ENCODE measurements at regions not wholly inside any gene's neighbourhood (a gene's known extent, or its start where the extent isn't known, plus 50 kb on each side); places are given as distances from the start of the nearest gene placed in this dataset.
A peak's percentile ranks its signal among the peaks of the same experiment; 100 is the strongest.

GRCh38 chr3:105585-105984 is 91.0 kb upstream of the CHL1 start:
- no peak overlapping the region for H3K27ac ChIP-seq (ENCODE audit: low read depth in 1 of 3, low read length in 2 of 3)
- DNase-seq (no peak), FAIRE-seq (no peak)
- WGBS, 3 donors, result 64 to 66% (median 64%) methylated on average over 5 of the region's 5 CpGs
- no peaks in the 10 kb centered on the region for H3K9me3 ChIP-seq (ENCODE audit: control insufficient read depth in 2 of 2, insufficient read depth in 1 of 2, low read depth in 1 of 2, low read length in 1 of 2)
- H3K4me3 ChIP-seq (ENCODE audit: low read depth in 1 of 3, low read length in 3 of 3), result no peak overlapping the region
- H3K4me1 ChIP-seq (ENCODE audit: control insufficient read depth in 3 of 3, insufficient read depth in 2 of 3, low read depth in 1 of 3, low read length in 2 of 3), result no peaks in the 10 kb centered on the region
- H3K27me3 ChIP-seq (ENCODE audit: control insufficient read depth in 3 of 3, insufficient read depth in 3 of 3, low read length in 3 of 3), result no peaks in the 10 kb centered on the region
- H3K36me3 ChIP-seq (ENCODE audit: control insufficient read depth in 3 of 3, insufficient read depth in 2 of 3, low read depth in 1 of 3, low read length in 3 of 3), result no peaks in the 10 kb centered on the region

DNA sequence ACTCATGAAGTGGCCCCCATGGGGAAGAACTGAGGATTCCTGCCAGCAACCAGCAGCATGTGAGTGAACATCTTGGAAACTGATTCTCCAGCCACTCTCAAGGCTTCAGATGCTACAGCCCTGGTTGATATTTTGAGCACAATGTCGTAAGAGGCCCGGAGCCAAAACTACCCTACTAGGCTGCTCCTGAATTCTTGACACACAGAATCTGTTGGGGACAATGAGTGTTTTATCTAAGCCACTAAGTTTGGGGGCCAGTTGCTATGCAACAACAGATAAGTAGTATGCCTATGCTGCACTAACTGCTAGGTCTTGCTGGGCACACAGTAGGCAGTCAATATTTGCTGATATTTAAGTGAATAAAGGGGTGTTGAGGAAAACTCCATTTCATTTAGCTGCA is 89.9 kb upstream of the CHL1 start:
- 82 to 88% (median 87%) methylated on average over 2 of the region's 2 CpGs for WGBS, 3 donors
- DNase-seq, result no peak
- Histone ChIP-seq H3K36me3 (ENCODE audit: control insufficient read depth in 3 of 3, insufficient read depth in 2 of 3, low read depth in 1 of 3, low read length in 3 of 3) (no peaks in the 10 kb centered on the region), H3K27ac (ENCODE audit: low read depth in 1 of 3, low read length in 2 of 3) (no peak overlapping the region), H3K27me3 (ENCODE audit: control insufficient read depth in 3 of 3, insufficient read depth in 3 of 3, low read length in 3 of 3) (no peaks in the 10 kb centered on the region), H3K4me3 (ENCODE audit: low read depth in 1 of 3, low read length in 3 of 3) (no peak overlapping the region), H3K9me3 (ENCODE audit: control insufficient read depth in 2 of 2, insufficient read depth in 1 of 2, low read depth in 1 of 2, low read length in 1 of 2) (no peaks in the 10 kb centered on the region), H3K4me1 (ENCODE audit: control insufficient read depth in 3 of 3, insufficient read depth in 2 of 3, low read depth in 1 of 3, low read length in 2 of 3) (no peaks in the 10 kb centered on the region)
- FAIRE-seq, result no peak

DNA sequence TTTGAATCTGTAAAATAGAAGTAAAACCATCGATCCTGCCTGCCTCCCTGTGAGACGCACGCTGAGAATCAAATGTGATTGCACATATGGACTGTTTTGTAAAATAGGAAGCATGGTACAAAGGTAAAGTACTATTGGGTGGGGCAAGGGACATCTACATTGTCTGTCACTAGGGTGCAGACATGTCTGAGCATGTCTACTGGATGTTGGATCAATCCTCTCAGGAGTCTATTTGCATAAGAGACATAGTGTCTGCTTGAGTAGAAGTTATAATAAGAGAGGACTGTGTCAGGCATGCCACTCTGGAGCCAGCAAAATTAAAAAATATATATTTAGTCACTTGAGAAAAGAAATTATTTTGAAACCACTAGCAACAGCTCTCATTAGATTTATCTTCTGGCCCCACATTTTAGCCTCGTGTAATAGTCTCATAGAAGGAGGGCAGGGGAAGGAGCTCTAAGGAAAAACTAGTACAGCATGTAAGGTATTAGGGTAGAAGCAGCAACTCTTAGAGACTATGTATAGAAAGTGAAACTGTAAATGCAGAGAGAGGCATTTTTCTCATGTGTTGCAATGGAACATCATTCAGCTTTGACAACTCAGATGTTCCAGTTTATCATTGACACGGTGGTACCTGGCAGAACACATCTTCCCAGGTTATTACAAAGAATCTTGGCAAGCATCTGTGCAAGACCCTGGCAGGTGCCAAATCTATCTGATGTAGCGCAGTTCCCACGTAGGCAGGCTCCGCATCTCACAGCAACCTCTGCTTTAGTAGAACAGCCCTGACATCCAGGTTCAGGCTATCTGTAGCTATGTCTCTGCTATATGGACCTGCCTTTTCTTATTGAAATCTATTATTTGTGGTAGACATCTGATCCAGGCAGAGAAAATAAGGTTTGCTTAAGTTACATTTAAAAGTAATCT is 85.2 kb upstream of the CHL1 start:
- WGBS, 3 donors, result 47 to 77% (median 65%) methylated on average over 8 of the region's 8 CpGs
- Histone ChIP-seq H3K27ac (ENCODE audit: low read depth in 1 of 3, low read length in 2 of 3) (no peak overlapping the region), H3K4me1 (ENCODE audit: control insufficient read depth in 3 of 3, insufficient read depth in 2 of 3, low read depth in 1 of 3, low read length in 2 of 3) (no peaks in the 10 kb centered on the region), H3K36me3 (ENCODE audit: control insufficient read depth in 3 of 3, insufficient read depth in 2 of 3, low read depth in 1 of 3, low read length in 3 of 3) (no peaks in the 10 kb centered on the region), H3K9me3 (ENCODE audit: control insufficient read depth in 2 of 2, insufficient read depth in 1 of 2, low read depth in 1 of 2, low read length in 1 of 2) (no peaks in the 10 kb centered on the region), H3K27me3 (ENCODE audit: control insufficient read depth in 3 of 3, insufficient read depth in 3 of 3, low read length in 3 of 3) (no peaks in the 10 kb centered on the region), H3K4me3 (ENCODE audit: low read depth in 1 of 3, low read length in 3 of 3) (no peak overlapping the region)
- no peak for FAIRE-seq
- peak in 1 of 2 donors; percentile 13 for DNase-seq

DNA sequence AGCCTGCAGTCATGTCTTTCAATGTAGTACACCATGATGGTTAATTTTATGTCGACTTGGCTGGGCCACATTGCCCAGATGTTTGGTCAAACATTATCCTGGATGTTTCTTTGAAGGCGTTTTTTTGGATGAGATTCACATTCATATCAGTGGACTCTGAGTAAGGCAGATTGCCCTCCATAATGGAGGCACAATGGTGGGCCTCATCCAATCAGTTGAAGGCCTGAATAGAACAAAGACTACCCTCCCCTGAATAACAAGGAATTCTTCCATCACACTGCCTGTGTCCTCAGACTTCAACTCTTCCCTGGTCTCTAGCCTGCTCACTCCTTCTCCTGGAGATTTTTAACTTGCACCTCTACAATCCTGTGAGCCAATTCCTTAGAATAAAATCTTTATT is 83.8 kb upstream of the CHL1 start:
- Histone ChIP-seq H3K36me3 (ENCODE audit: control insufficient read depth in 3 of 3, insufficient read depth in 2 of 3, low read depth in 1 of 3, low read length in 3 of 3) (no peaks in the 10 kb centered on the region), H3K4me3 (ENCODE audit: low read depth in 1 of 3, low read length in 3 of 3) (no peak overlapping the region), H3K27ac (ENCODE audit: low read depth in 1 of 3, low read length in 2 of 3) (no peak overlapping the region), H3K9me3 (ENCODE audit: control insufficient read depth in 2 of 2, insufficient read depth in 1 of 2, low read depth in 1 of 2, low read length in 1 of 2) (no peaks in the 10 kb centered on the region), H3K4me1 (ENCODE audit: control insufficient read depth in 3 of 3, insufficient read depth in 2 of 3, low read depth in 1 of 3, low read length in 2 of 3) (no peaks in the 10 kb centered on the region), H3K27me3 (ENCODE audit: control insufficient read depth in 3 of 3, insufficient read depth in 3 of 3, low read length in 3 of 3) (no peaks in the 10 kb centered on the region)
- DNase-seq (no peak), FAIRE-seq (no peak)
- 55 to 67% (median 55%) methylated on average over 2 of the region's 2 CpGs for WGBS, 3 donors

- 62 to 70% (median 67%) methylated on average over 1 of the region's 1 CpG for WGBS, 3 donors
Observed at GRCh38 chr3:118666-119065, 77.9 kb upstream of the CHL1 start.

DNA sequence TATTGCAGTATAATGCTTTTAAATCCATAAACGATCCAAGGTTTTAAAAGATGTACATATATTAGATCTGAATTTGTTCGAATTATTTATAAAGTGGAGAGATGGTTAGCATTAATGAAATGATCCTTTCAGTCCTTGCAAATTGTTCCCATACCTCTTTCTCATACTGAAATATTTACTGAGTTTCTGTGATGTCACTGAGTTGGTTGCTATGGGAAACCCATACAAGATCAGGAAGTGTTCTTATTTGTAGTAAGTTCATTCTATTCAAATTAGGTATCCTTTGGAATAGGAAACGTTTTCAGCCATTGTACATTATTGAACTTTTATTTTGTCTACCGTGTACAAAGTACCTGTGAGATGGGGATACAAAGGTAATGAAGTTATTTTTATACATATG is 73.2 kb upstream of the CHL1 start:
- no peak overlapping the region for H3K4me3 ChIP-seq (ENCODE audit: low read depth in 1 of 3, low read length in 3 of 3)
- no peak overlapping the region for H3K27ac ChIP-seq (ENCODE audit: low read depth in 1 of 3, low read length in 2 of 3)
- no peaks in the 10 kb centered on the region for H3K36me3 ChIP-seq (ENCODE audit: control insufficient read depth in 3 of 3, insufficient read depth in 2 of 3, low read depth in 1 of 3, low read length in 3 of 3)
- 63 to 72% (median 67%) methylated on average over 4 of the region's 4 CpGs for WGBS, 3 donors
- H3K9me3 ChIP-seq (ENCODE audit: control insufficient read depth in 2 of 2, insufficient read depth in 1 of 2, low read depth in 1 of 2, low read length in 1 of 2), result no peaks in the 10 kb centered on the region
- H3K27me3 ChIP-seq (ENCODE audit: control insufficient read depth in 3 of 3, insufficient read depth in 3 of 3, low read length in 3 of 3), result no peaks in the 10 kb centered on the region
- no peak for DNase-seq
- no peaks in the 10 kb centered on the region for H3K4me1 ChIP-seq (ENCODE audit: control insufficient read depth in 3 of 3, insufficient read depth in 2 of 3, low read depth in 1 of 3, low read length in 2 of 3)
- FAIRE-seq, result no peak

More at GRCh38 chr3:118666-119065, 77.9 kb upstream of the CHL1 start:
- no peak overlapping the region for H3K27ac ChIP-seq (ENCODE audit: low read depth in 1 of 3, low read length in 2 of 3)
- H3K36me3 ChIP-seq (ENCODE audit: control insufficient read depth in 3 of 3, insufficient read depth in 2 of 3, low read depth in 1 of 3, low read length in 3 of 3), result no peaks in the 10 kb centered on the region
- H3K4me1 ChIP-seq (ENCODE audit: control insufficient read depth in 3 of 3, insufficient read depth in 2 of 3, low read depth in 1 of 3, low read length in 2 of 3), result no peaks in the 10 kb centered on the region
- no peaks in the 10 kb centered on the region for H3K27me3 ChIP-seq (ENCODE audit: control insufficient read depth in 3 of 3, insufficient read depth in 3 of 3, low read length in 3 of 3)
- H3K4me3 ChIP-seq (ENCODE audit: low read depth in 1 of 3, low read length in 3 of 3), result no peak overlapping the region
- no peaks in the 10 kb centered on the region for H3K9me3 ChIP-seq (ENCODE audit: control insufficient read depth in 2 of 2, insufficient read depth in 1 of 2, low read depth in 1 of 2, low read length in 1 of 2)
- FAIRE-seq (no peak), DNase-seq (no peak)

DNA sequence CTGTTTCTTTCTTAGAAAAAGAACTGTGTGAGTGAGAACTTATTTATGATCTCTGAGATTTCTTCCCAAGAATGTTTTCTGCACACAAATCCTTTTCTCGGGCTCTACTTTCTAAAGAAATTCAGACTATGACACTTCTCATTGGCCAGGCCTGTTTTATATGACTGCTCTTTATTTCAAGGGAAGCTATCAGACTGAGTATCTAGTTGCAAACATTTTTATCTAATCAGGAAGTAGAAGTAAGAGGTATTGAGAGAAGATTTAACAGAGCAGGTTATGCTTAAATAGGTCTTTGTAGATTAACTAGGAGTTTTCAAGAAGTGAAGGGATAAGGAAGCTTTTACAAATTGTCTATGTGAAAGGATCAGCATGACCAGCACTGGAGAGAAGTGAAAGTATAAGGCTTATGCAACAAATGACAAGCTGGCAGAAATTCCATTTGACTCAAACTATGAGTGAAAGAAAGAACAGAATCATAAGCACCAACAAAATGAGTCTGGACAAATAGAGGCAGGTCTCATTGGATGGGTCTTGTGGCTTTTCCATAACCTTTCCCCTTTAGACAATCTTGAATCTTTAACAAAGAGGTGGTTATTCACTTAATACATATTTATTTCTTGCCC is 71.9 kb upstream of the CHL1 start:
- WGBS, 3 donors, result 24 to 64% (median 50%) methylated on average over 1 of the region's 1 CpG
- H3K9me3 ChIP-seq (ENCODE audit: control insufficient read depth in 2 of 2, insufficient read depth in 1 of 2, low read depth in 1 of 2, low read length in 1 of 2), result no peaks in the 10 kb centered on the region
- H3K27me3 ChIP-seq (ENCODE audit: control insufficient read depth in 3 of 3, insufficient read depth in 3 of 3, low read length in 3 of 3), result no peaks in the 10 kb centered on the region
- no peak for DNase-seq
- H3K4me3 ChIP-seq (ENCODE audit: low read depth in 1 of 3, low read length in 3 of 3), result no peak overlapping the region
- no peaks in the 10 kb centered on the region for H3K4me1 ChIP-seq (ENCODE audit: control insufficient read depth in 3 of 3, insufficient read depth in 2 of 3, low read depth in 1 of 3, low read length in 2 of 3)
- no peak for FAIRE-seq
- H3K27ac ChIP-seq (ENCODE audit: low read depth in 1 of 3, low read length in 2 of 3), result no peak overlapping the region
- H3K36me3 ChIP-seq (ENCODE audit: control insufficient read depth in 3 of 3, insufficient read depth in 2 of 3, low read depth in 1 of 3, low read length in 3 of 3), result no peaks in the 10 kb centered on the region

GRCh38 chr3:128515-129172 is 67.9 kb upstream of the CHL1 start:
- H3K4me3 ChIP-seq (ENCODE audit: low read depth in 1 of 3, low read length in 3 of 3), result no peak overlapping the region
- 65 to 72% (median 66%) methylated on average over 3 of the region's 3 CpGs for WGBS, 3 donors
- H3K27me3 ChIP-seq (ENCODE audit: control insufficient read depth in 3 of 3, insufficient read depth in 3 of 3, low read length in 3 of 3), result no peaks in the 10 kb centered on the region
- FAIRE-seq (no peak), DNase-seq (no peak)
- H3K27ac ChIP-seq (ENCODE audit: low read depth in 1 of 3, low read length in 2 of 3), result no peak overlapping the region
- no peaks in the 10 kb centered on the region for H3K9me3 ChIP-seq (ENCODE audit: control insufficient read depth in 2 of 2, insufficient read depth in 1 of 2, low read depth in 1 of 2, low read length in 1 of 2)
- no peaks in the 10 kb centered on the region for H3K4me1 ChIP-seq (ENCODE audit: control insufficient read depth in 3 of 3, insufficient read depth in 2 of 3, low read depth in 1 of 3, low read length in 2 of 3)
- no peaks in the 10 kb centered on the region for H3K36me3 ChIP-seq (ENCODE audit: control insufficient read depth in 3 of 3, insufficient read depth in 2 of 3, low read depth in 1 of 3, low read length in 3 of 3)
